ENCODE measurements at regions not wholly inside any gene's neighbourhood (a gene's known extent, or its start where the extent isn't known, plus 50 kb on each side); places are given as distances from the start of the nearest gene placed in this dataset.

DNA sequence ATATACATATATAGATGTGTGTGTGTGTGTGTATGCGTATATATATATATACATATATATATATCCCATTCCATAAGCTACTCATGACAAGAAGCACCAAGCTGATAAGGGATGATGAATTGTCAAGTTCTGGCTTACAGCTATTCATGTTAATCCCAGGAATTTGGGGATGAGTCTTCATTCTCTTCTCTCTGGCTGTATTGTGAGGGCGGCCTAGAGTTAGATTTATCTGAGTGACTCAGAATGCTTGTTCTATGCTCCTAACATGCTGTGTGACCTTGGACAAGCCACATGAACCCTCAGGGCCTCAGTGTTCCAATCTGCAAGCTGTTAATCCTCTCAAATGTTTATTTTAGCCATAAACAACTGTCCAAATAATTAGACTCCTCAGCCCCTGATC lies 749.0 kb downstream of the MED13L start:
- no peaks in the 10 kb centered on the region for H3K4me1 ChIP-seq
- TF ChIP-seq, protein P1, sequence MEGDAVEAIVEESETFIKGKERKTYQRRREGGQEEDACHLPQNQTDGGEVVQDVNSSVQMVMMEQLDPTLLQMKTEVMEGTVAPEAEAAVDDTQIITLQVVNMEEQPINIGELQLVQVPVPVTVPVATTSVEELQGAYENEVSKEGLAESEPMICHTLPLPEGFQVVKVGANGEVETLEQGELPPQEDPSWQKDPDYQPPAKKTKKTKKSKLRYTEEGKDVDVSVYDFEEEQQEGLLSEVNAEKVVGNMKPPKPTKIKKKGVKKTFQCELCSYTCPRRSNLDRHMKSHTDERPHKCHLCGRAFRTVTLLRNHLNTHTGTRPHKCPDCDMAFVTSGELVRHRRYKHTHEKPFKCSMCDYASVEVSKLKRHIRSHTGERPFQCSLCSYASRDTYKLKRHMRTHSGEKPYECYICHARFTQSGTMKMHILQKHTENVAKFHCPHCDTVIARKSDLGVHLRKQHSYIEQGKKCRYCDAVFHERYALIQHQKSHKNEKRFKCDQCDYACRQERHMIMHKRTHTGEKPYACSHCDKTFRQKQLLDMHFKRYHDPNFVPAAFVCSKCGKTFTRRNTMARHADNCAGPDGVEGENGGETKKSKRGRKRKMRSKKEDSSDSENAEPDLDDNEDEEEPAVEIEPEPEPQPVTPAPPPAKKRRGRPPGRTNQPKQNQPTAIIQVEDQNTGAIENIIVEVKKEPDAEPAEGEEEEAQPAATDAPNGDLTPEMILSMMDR (IDR thresholded peaks at IDR 0.05), result no peak
- 91 to 97% (median 94%) methylated on average over 2 of the region's 2 CpGs for WGBS, 3 donors
- ATAC-seq (no peak), DNase-seq (no peak)
- no peak overlapping the region for H3K27ac ChIP-seq
- H3K36me3 ChIP-seq (ENCODE audit: insufficient read depth in 1 of 2, low read depth in 1 of 2), result no peaks in the 10 kb centered on the region
- intact Hi-C loops (cut with DNase I), result no loop called here
- H3K9me3 ChIP-seq, result no peaks in the 10 kb centered on the region
- H3K27me3 ChIP-seq (ENCODE audit: insufficient read depth in 3 of 3, low read length in 2 of 3), result no peaks in the 10 kb centered on the region
- no peak overlapping the region for H3K4me3 ChIP-seq

DNA sequence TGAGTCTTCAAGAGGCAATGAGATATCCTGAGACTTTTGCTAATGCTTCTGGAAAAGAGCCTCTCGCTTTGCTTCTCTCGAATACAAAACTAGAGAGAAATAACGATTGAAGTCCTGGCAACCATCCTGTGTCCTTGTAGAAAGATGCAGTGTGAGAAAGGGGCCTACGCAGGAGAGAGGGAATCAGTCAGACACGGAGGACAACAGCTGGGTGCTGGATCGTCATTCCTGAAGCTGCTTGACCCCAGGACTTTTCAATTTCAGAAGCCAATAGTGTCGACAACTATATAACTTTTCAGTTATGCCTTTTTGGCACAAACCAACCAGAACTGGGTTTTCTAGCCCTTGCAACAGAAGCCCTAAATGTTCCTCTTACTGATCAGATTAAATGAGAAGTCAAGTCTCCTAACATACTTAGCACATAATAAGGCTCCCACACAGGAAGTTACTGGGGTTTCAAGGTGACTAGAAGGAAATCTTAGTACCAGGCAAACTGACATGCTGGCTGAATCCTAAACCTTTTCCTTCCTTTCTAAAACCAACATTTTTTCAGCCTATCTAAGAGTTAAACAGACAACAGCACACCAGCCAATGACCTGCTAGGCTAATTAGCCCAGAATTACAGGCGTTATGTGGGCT lies 755.6 kb downstream of the MED13L start:
- Histone ChIP-seq H3K9me3 (peaks cover 8% of the 10 kb centered on the region), H3K4me1 (no peaks in the 10 kb centered on the region), H3K4me3 (no peak overlapping the region), H3K27me3 (ENCODE audit: insufficient read depth in 3 of 3, low read length in 2 of 3) (no peaks in the 10 kb centered on the region), H3K27ac (no peak overlapping the region), H3K36me3 (ENCODE audit: insufficient read depth in 1 of 2, low read depth in 1 of 2) (no peaks in the 10 kb centered on the region)
- DNase-seq (no peak), ATAC-seq (no peak)
- TF ChIP-seq, protein P1 (IDR thresholded peaks at IDR 0.05), result no peak
- intact Hi-C loops (cut with DNase I), result no loop called here
- WGBS, 3 donors, result 32 to 37% (median 37%) methylated on average over 8 of the region's 8 CpGs

DNA sequence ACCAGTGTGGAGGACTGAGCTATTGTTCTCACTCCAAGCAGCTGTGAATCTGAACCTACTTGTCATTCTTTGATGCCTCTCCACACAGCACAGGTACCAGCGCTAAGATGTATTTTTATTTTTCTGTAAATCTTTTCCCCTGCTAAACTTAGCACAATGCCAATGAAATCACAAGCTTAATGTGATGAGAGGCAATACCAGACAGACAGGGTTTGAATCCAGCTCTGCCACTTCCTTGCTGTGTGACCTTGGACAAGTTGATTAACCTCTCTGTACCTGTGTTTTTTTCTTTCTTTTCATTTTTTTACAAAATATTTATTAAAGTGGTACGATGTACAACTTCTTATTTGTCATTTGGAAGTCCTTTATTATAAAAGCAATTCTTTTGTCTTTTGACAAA lies 757.6 kb downstream of the MED13L start:
- intact Hi-C loops (cut with DNase I), result no loop called here
- H3K4me1 ChIP-seq, result no peaks in the 10 kb centered on the region
- H3K27me3 ChIP-seq (ENCODE audit: insufficient read depth in 3 of 3, low read length in 2 of 3), result peaks cover 0 to 3% (median 0%) of the 10 kb centered on the region in 3 donors
- no peak overlapping the region for H3K27ac ChIP-seq
- DNase-seq (no peak), ATAC-seq (no peak)
- H3K36me3 ChIP-seq (ENCODE audit: insufficient read depth in 1 of 2, low read depth in 1 of 2), result no peaks in the 10 kb centered on the region
- TF ChIP-seq, protein P1 (IDR thresholded peaks at IDR 0.05), result no peak
- H3K4me3 ChIP-seq, result no peak overlapping the region
- peaks cover 8% of the 10 kb centered on the region for H3K9me3 ChIP-seq
- WGBS, 3 donors, result 86 to 93% (median 88%) methylated on average over 2 of the region's 2 CpGs

DNA sequence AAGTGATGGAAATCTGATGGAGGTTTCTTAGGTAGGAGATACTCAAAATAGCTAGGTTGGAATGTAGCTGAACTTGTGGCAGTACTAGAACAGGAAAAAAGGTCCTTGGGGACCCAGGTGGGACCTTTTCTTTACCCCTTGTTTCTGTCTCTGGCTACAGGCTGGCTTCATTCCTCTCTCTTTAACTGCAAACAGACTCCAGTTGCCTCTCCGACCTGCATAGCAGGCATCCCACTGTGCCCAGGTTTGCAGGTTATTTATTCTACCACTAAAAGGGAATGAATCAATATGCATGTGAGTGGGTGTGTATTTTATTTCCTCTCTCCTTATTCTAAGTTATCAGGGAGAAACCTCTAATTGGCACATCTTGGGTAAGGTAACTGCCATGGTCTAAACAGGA lies 758.1 kb downstream of the MED13L start:
- H3K4me1 ChIP-seq, result no peaks in the 10 kb centered on the region
- H3K27ac ChIP-seq, result no peak overlapping the region
- H3K27me3 ChIP-seq (ENCODE audit: insufficient read depth in 3 of 3, low read length in 2 of 3), result peaks cover 0 to 3% (median 0%) of the 10 kb centered on the region in 3 donors
- no peak overlapping the region for H3K4me3 ChIP-seq
- H3K9me3 ChIP-seq, result peaks cover 8% of the 10 kb centered on the region
- H3K36me3 ChIP-seq (ENCODE audit: insufficient read depth in 1 of 2, low read depth in 1 of 2), result no peaks in the 10 kb centered on the region
- no peak for ATAC-seq
- TF ChIP-seq, protein P1 (IDR thresholded peaks at IDR 0.05), result no peak
- WGBS, 3 donors, result 76 to 95% (median 77%) methylated on average over 1 of the region's 1 CpG
- intact Hi-C loops (cut with DNase I), result no loop called here
- no peak for DNase-seq

DNA sequence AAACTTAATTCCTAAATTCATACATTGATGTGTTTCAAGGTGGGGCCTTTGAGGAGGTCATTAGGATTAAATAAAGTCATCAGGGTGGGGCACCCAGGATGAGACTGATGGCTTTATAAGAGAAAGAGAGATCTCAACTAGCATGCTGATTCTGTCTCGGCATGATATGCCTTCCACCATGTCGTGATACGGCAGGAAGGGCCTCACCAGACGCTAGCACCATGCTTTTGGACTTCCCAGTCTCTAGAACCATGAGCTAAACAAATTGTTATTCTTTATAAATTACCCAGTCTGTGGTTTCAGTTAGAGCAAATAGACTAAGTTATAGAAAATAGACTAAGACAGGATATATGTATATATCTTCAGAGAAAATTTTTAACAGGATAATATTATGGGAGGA lies 759.6 kb downstream of the MED13L start:
- intact Hi-C loops (cut with DNase I), result no loop called here

More for the DNA sequence above, 759.6 kb downstream of the MED13L start:
- TF ChIP-seq, protein P1 (IDR thresholded peaks at IDR 0.05), result no peak
- Histone ChIP-seq H3K36me3 (ENCODE audit: insufficient read depth in 1 of 2, low read depth in 1 of 2) (no peaks in the 10 kb centered on the region), H3K4me3 (no peak overlapping the region), H3K9me3 (peaks cover 8% of the 10 kb centered on the region), H3K27me3 (ENCODE audit: insufficient read depth in 3 of 3, low read length in 2 of 3) (peaks cover 0 to 3% (median 0%) of the 10 kb centered on the region in 3 donors), H3K4me1 (no peaks in the 10 kb centered on the region), H3K27ac (no peak overlapping the region)
- DNase-seq (no peak), ATAC-seq (no peak)
- WGBS, 3 donors, result 72 to 98% (median 82%) methylated on average over 4 of the region's 4 CpGs

Data from psoas muscle (tissue), 7 donors.